ENCODE measurements at regions not wholly inside any gene's neighbourhood (a gene's known extent, or its start where the extent isn't known, plus 50 kb on each side); places are given as distances from the start of the nearest gene placed in this dataset.

DNA sequence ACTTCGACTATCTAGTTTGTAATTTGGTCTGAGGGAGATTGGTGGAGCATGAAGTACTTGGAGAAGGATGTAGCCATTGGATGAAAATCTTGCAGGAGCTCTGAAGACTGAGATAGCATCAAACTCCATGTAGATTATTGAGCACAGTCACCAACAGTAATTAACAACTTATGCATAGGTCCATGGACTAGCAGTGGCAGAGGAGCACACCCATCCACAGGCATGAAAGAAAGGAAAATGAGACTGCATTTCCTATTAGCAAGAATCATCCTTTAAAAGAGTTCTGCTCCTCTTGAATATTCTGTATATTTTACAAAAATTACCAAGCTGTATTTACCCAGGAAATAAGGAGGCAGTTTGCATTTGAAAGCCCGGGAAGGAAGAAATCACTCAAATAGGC is 529.4 kb upstream of the ACTRT1 start:
- TF ChIP-seq, protein P1, sequence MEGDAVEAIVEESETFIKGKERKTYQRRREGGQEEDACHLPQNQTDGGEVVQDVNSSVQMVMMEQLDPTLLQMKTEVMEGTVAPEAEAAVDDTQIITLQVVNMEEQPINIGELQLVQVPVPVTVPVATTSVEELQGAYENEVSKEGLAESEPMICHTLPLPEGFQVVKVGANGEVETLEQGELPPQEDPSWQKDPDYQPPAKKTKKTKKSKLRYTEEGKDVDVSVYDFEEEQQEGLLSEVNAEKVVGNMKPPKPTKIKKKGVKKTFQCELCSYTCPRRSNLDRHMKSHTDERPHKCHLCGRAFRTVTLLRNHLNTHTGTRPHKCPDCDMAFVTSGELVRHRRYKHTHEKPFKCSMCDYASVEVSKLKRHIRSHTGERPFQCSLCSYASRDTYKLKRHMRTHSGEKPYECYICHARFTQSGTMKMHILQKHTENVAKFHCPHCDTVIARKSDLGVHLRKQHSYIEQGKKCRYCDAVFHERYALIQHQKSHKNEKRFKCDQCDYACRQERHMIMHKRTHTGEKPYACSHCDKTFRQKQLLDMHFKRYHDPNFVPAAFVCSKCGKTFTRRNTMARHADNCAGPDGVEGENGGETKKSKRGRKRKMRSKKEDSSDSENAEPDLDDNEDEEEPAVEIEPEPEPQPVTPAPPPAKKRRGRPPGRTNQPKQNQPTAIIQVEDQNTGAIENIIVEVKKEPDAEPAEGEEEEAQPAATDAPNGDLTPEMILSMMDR (IDR thresholded peaks at IDR 0.05) = no peak
- TF ChIP-seq POLR2A (IDR thresholded peaks at IDR 0.05) = no peak

All from Peyer's patch (tissue), 4 donors.